Astrocyte (in vitro differentiated cells and primary cell): ENCODE measurements at regions not wholly inside any gene's neighbourhood (a gene's known extent, or its start where the extent isn't known, plus 50 kb on each side); places are given as distances from the start of the nearest gene placed in this dataset.

ENCODE experiments used
- DNase-seq: peaks from one replicate; pipeline ENCODE4 v3.0.0-alpha.2; 2010; ENCODE audit warnings: low read depth
- FAIRE-seq: peaks from 2 replicates; lab custom pipeline; 2011; peaks lifted over from hg19 to GRCh38; lab: Jason Lieb, UNC
- H2AFZ ChIP-seq: 2 replicates; pipeline ENCODE4 v1.6.0; 2012; ENCODE audit warnings: low read depth, low read length, inconsistent platforms
- H3K27ac ChIP-seq: 2 replicates; pipeline ENCODE4 v1.5.1; 2011; ENCODE audit warnings: low read depth, low read length, inconsistent platforms
- H3K27me3 ChIP-seq: 2 replicates; pipeline ENCODE4 v1.6.0; 2011; ENCODE audit warnings: low read length, inconsistent platforms; ENCODE audit not compliant: insufficient read depth
- H3K36me3 ChIP-seq: 2 replicates; pipeline ENCODE4 v1.5.1; 2011; ENCODE audit warnings: low read length, inconsistent platforms; ENCODE audit not compliant: insufficient read depth
- H3K4me1 ChIP-seq: 2 replicates; pipeline ENCODE4 v1.5.1; 2011; ENCODE audit warnings: low read length, inconsistent platforms; ENCODE audit not compliant: insufficient read depth
- H3K4me2 ChIP-seq: 2 replicates; pipeline ENCODE4 v1.6.0; 2012; ENCODE audit warnings: low read length, inconsistent platforms
- H3K4me3 ChIP-seq: 2 replicates; pipeline ENCODE4 v1.5.1; 2011; ENCODE audit warnings: low read depth, mild to moderate bottlenecking, low read length, inconsistent platforms; ENCODE audit not compliant: insufficient read depth
- H3K79me2 ChIP-seq: 2 replicates; pipeline ENCODE4 v1.6.0; 2012; ENCODE audit warnings: mild to moderate bottlenecking, low read length, inconsistent platforms; ENCODE audit not compliant: insufficient read depth
- H3K9ac ChIP-seq: 2 replicates; pipeline ENCODE4 v1.6.0; 2012; ENCODE audit warnings: mild to moderate bottlenecking, low read length, inconsistent platforms
- H3K9me3 ChIP-seq: 2 replicates; pipeline ENCODE4 v1.5.1; 2012; ENCODE audit warnings: low read depth, mild to moderate bottlenecking, low read length, inconsistent platforms; ENCODE audit not compliant: insufficient read depth
- H4K20me1 ChIP-seq: 2 replicates; pipeline ENCODE4 v1.6.0; 2012; ENCODE audit warnings: low read length, inconsistent platforms; ENCODE audit not compliant: insufficient read depth
- H3K27ac Mint-ChIP-seq: one replicate; pipeline ENCODE4 v1.8.0; 2021; ENCODE audit warnings: mild to moderate bottlenecking, mixed read lengths; ENCODE audit not compliant: unreplicated experiment
- H3K27me3 Mint-ChIP-seq: one replicate; pipeline ENCODE4 v1.8.0; 2021; ENCODE audit warnings: low read depth, mixed read lengths; ENCODE audit not compliant: unreplicated experiment
- H3K36me3 Mint-ChIP-seq: one replicate; pipeline ENCODE4 v1.8.0; 2021; ENCODE audit warnings: low read depth, mixed read lengths; ENCODE audit not compliant: unreplicated experiment
- H3K4me1 Mint-ChIP-seq: one replicate; pipeline ENCODE4 v1.8.0; 2021; ENCODE audit warnings: low read depth, mixed read lengths; ENCODE audit not compliant: unreplicated experiment
- H3K4me3 Mint-ChIP-seq: one replicate; pipeline ENCODE4 v1.8.0; 2021; ENCODE audit warnings: mild to moderate bottlenecking, moderate library complexity, mixed read lengths; ENCODE audit not compliant: unreplicated experiment
- H3K9me3 Mint-ChIP-seq: one replicate; pipeline ENCODE4 v1.8.0; 2021; ENCODE audit warnings: mild to moderate bottlenecking, mixed read lengths; ENCODE audit not compliant: unreplicated experiment
- CTCF ChIP-seq: IDR thresholded peaks from 2 replicates; pipeline ENCODE4 v1.5.1; 2011; ENCODE audit warnings: low read depth, mild to moderate bottlenecking, inconsistent platforms, low read length, moderate library complexity; ENCODE audit not compliant: insufficient read depth
- EZH2 ChIP-seq: IDR thresholded peaks from 2 replicates; pipeline ENCODE4 v1.6.1; 2012; ENCODE audit warnings: mild to moderate bottlenecking, low read length, inconsistent platforms; ENCODE audit not compliant: insufficient read depth

- Histone ChIP-seq H3K4me1 (no peaks in the 10 kb centered on the region), H3K27ac (no peak overlapping the region), H3K9me3 (peaks cover 5% of the 10 kb centered on the region), H3K27me3 (no peaks in the 10 kb centered on the region), H3K36me3 (no peaks in the 10 kb centered on the region), H3K9ac (no peak overlapping the region), H3K79me2 (no peaks in the 10 kb centered on the region), H4K20me1 (no peaks in the 10 kb centered on the region), H2AFZ (no peak overlapping the region), H3K4me2 (no peak overlapping the region), H3K4me3 (no peak overlapping the region)
- Mint-ChIP-seq H3K27me3 (peaks cover 42% of the 10 kb centered on the region), H3K9me3 (peaks cover 2% of the 10 kb centered on the region), H3K36me3 (no peaks in the 10 kb centered on the region), H3K27ac (no peak overlapping the region), H3K4me1 (no peaks in the 10 kb centered on the region), H3K4me3 (no peak overlapping the region)
- FAIRE-seq (no peak), DNase-seq (no peak)
- no peak for TF ChIP-seq EZH2
- TF ChIP-seq CTCF, result no peak
Measured at GRCh38 chr22:48781391-48781790, 1046.3 kb downstream of the BRD1 start.

- Histone ChIP-seq H3K4me2 (no peak overlapping the region), H3K4me3 (no peak overlapping the region)
Measured at GRCh38 chr22:48780597-48781277, 1046.9 kb downstream of the BRD1 start.

More at GRCh38 chr22:48780597-48781277, 1046.9 kb downstream of the BRD1 start:
- no peaks in the 10 kb centered on the region for H4K20me1 ChIP-seq
- TF ChIP-seq CTCF, result no peak
- TF ChIP-seq EZH2, result no peak
- no peaks in the 10 kb centered on the region for H3K27me3 ChIP-seq
- H3K9ac ChIP-seq, result no peak overlapping the region
- peaks cover 8% of the 10 kb centered on the region for H3K9me3 ChIP-seq
- H3K4me1 ChIP-seq, result no peaks in the 10 kb centered on the region
- Mint-ChIP-seq H3K27ac (no peak overlapping the region), H3K27me3 (peaks cover 37% of the 10 kb centered on the region), H3K4me1 (no peaks in the 10 kb centered on the region), H3K9me3 (peaks cover 2% of the 10 kb centered on the region), H3K36me3 (no peaks in the 10 kb centered on the region), H3K4me3 (no peak overlapping the region)
- no peaks in the 10 kb centered on the region for H3K79me2 ChIP-seq
- DNase-seq (no peak), FAIRE-seq (no peak)
- H3K36me3 ChIP-seq, result no peaks in the 10 kb centered on the region
- no peak overlapping the region for H3K27ac ChIP-seq
- H2AFZ ChIP-seq, result no peak overlapping the region
